HG03196 (cell line): ENCODE measurements at regions not wholly inside any gene's neighbourhood (a gene's known extent, or its start where the extent isn't known, plus 50 kb on each side); places are given as distances from the start of the nearest gene placed in this dataset.
A peak's percentile ranks its signal among the peaks of the same experiment; 100 is the strongest.
"Not testable (repeated sequence)": the region's sequence is repeated elsewhere in the genome, so short reads cannot be mapped to it uniquely, and the experiment has no call there.

Source experiments
- ATAC-seq: cut with Tn5 transposase; IDR thresholded peaks from one replicate; pipeline ENCODE4 v1.9.1; 2021; ENCODE audit not compliant: unreplicated experiment

DNA sequence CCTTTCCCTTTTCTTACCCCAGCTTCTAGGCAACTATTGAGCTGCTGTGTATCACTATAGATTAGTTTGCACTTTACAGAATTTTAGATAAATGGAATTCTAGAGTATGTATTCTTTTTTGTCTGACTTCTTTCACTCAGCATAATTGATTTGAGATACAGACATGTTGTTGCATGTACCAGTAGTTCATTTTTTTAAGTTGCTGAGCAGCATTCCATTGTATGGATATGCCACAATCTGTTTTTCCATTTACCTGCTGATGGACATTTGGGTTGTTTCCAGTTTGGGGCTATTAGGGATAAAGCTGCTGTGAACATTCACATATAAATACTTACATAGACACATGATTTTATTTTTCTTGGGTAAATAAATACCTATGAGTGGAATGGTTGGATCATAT is 135.7 kb downstream of the IGF1 start:
- no peak for ATAC-seq

DNA sequence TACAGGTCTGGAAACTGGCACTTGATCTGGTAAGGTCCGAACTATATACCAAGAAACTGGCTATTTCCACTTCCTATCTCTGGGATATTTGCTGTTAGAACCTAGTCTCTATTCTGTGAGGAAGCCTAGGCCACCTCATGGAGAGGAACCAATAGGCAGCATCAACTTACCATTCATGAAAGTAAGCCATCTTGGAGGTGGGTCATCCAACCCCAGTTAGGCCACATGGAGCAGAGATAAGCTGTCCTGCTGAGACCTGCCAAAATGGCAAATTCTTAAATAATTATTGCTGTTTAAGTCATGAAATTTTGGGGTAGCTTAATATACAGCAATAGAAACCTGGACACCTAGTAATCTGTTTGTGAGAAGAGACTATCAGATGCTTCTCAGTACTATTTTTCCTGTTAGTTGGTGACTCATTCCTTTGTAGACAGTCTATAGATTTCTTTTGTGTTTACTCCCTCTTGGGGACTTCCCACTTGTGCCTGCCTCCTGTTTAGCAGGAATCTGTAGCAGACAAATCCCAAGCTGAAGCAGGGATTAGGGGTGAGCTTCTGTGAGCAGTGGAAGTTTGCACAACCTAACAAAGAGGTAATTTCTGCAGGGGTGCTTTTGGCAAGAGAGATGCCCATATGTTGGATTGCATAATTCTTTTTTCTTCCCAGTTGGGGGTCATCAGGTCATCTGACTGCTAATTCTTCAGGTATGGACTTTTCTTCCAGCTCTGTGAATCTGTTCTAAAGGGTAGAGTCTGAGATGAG is 136.8 kb downstream of the IGF1 start:
- ATAC-seq = no peak

DNA sequence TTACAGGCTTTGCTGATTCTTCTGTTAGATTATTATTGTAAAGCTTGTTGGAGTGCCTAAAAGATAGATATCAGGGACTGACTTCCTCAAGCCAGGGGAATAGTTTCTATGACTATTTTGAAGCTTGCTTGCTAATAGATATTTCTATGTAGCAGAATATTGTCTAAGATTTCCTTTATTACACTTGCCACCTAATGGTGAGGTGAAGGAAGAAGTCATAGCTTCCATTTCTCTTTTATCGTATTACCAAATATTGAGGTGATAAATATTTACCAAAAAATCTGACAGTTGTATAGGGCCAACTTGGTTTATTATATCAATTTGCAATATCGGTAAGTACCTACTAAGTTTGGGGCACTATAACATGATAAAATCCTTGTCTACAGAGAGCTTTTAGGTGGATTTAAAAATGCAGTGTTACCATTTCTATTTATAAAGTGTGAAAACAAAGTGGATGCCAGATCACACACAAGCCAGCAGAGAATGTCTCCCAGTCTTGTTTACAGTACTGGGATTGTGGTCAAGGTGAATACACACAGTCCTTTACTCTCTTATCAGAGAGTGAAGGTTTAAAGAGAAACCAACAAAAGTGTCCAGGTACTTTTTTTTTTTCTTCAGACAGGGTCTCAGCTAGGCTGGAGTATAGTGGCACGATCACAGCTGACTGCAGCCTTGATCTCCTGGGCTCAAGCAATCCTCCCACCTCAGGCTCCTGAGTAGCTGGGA is 137.9 kb downstream of the IGF1 start:
- no peak for ATAC-seq

DNA sequence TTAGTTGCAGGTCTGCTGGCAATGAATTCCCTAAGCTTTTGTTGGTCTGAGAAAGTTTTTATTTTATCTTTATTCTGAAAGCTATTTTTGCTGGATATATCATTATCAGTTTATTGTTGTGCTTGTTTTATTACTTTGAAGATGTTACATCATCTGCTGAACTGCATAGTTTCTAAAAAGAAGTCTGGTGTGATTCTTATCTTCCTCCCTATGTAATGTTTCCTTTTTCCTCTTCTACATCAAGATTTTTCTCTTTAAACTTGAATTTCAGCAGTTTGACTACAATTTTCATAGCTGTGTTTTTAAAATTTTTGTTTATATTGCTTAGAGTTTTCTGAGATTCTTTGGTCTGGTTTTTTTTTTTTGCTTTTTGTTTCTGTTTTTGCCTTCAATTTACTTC is 137.1 kb upstream of the PMCH start:
- ATAC-seq = no peak

DNA sequence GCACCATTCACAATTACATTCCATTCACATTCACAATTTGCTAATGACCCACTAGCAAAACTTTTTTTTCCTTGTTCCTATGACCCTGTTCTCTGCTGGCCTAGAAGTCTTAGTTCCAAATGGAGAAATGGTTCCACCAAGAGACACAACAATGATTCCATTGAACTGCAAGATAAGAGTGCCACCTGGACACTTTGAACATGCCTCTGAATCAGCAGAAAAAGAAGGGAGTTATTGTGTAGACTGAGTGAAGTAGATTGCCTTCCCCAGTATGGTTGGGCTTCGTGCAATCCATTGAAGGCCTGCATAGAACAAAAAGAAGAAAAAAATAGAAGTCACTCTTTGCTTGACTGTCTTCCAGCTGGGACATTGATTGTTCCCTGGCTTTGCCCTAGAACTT is 133.8 kb upstream of the PMCH start:
- no peak for ATAC-seq

DNA sequence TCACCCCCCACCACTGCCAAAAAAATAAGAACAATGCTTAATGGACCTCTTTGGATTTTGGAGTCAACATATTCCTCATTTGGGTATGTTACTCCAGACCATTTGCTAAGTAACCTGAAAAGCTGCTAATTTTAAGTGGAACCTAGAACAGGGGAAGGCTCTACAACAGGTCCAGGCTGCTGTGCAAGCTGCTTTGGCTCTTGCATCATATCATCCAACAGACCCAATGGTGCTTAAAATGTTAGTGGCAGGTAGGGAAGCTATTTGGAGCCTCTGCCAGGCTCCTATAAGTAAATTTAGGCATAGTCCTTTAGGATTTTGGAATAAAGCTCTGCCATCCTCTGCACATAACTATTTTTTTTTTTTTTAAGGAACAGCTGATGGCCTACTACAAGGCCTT is 132.2 kb upstream of the PMCH start:
- ATAC-seq = no peak

DNA sequence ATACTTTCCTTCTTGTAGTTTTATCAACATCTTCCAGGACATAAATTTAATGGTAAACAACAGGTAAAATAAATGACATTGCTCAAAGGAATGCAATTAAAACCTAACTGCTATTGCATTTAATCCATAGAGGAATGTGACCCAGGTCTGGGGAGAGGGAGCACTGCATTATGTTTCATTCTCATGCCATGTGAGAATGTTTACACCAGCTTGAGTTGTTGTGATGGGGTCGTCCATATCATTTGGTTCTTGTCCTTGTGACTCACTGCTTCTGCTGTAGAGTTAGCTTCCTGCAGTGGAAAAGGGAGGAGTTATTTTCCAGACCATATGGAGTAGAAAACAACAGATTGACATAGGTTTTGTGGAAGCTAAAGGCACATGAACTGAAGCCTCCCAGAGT is 129.3 kb upstream of the PMCH start:
- ATAC-seq = no peak

DNA sequence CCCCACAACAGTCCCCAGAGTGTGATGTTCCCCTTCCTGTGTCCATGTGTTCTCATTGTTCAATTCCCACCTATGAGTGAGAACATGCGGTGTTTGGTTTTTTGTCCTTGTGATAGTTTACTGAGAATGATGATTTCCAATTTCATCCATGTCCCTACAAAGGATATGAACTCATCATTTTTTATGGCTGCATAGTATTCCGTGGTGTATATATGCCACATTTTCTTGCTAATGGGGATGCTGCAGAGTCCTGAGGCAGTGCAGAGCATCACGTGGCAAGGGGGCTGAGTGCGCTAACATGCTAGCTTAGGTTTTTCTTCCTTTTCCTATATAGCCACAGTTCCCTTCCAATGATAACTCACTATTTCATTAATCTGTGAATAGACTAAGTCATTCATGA is 127.5 kb upstream of the PMCH start:
- ATAC-seq = not testable (repeated sequence)

DNA sequence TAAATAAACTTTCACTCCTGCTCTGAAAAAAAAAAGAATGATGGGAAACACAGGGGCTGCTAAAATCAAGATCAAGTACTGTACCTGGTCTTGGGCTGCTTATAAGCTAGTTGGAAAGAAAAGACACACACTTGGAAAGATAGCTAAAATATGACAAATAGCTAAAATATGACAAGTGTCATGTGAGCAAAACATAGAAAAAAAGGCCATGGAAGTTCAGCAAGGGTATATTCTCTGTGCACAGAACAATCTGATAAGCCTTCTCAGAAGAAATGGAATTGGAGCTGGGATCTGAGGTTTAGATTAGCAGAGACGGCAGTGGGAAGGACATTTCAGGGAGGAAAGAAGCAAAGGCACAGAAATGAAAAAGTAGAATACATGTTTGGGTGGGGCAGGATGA is 126.2 kb upstream of the PMCH start:
- no peak for ATAC-seq

DNA sequence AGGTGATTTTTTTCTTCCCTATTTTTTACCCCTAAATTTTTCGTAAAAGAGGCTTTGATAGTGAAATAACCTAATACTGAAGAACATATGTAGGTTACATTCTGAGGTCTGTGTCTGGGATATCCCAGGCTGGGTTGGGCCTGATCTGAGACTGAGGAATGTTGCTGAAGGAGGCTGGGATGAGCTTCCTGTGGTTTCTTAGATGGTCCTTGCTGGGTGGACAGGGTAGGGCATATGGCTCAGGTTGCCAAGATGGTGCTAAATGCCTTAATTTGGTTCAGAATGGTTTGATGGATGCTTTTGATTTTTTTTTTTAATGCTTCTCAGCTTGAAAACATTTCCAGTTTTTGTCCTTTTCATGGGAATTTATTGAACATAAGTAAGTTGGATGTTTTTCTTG is 124.6 kb upstream of the PMCH start:
- no peak for ATAC-seq

DNA sequence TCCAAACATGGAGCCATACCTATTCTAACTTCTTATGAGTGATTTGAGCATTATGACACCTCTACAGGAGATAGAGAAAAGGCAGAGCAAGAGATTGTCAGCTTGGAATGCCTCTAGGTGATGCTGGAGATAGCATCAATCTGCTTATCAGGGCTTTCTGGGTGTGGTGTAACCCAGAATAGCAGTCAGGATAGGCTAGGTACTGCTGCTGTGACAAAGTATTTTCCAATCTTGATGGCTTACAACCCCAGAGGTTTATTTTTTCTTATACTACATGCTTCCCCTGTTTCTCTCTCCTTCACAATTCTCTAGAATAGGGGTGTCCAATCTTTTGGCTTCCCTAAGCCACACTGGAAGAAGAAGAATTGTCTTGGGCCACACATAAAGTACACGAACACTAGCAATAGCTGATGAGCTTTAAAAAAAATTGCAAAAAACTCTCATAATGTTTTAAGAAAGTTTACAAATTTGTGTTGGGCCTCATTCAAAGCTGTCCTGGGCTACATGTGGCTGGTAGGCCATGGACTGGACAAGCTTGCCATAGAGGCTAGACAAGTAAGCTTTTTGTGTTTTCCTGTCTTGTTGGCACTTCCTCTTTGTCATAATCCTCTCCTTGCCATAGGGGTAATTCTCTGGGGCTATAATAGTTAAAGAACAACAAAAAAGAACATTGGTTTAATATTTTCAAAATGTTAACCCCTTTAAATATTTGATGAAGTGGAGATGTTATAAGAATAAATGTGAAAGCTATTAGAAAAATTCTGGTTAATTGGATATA is 123.9 kb upstream of the PMCH start:
- no peak for ATAC-seq

DNA sequence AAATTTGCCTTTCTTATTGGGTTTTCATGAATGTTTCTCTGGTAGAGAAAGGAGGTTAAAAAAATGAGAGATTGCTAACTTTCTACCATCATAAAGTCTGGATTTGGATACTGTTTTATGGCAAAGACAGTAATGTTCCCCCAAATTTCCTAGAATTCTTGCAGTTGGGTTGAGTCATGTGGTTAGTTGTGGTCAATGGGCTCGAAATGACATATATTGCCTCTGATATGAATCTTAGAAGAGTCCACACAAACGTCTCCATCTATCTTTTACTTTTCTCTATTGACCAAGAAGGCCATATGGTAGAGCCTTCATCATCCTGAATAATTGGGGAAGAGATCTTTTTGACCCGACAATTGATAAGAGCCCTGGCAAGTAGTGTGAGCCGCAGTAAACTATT is 119.5 kb upstream of the PMCH start:
- no peak for ATAC-seq

DNA sequence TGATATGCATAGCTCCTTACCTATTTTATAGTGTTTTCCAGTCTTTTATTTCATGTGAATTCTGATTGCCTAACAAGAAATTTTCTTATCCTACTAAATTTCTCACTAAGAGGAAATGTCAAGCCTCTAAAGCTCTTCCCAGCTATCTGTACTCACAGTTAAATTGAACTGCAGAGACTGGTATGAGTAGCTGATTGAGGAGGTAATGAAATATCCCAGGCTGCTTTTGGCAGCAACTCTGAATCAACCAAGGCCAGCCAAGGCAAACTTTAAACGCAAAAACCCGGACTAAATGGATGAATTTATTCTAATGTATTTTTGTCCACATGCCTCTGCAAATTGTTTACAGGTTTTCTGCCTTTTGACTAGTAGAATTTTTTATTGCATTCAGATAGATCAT is 119.1 kb upstream of the PMCH start:
- no peak for ATAC-seq

DNA sequence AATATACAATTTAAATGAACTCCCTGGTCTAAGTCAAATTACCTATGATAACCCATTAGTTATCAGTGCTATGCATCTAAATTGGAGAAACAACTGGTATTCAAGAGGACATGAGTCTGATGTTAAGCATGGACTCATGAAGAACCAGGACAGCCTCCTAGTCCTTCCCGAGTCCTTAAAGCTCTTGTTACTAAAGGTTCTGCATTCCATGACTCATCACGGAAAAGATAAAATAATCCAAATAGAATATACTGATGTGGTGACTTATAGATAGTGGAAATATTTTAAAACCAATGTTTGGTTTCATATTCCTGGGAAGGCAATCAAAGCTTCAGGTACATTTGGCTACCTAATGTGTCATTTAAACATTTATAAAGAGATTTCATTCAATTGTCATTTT is 117.2 kb upstream of the PMCH start:
- no peak for ATAC-seq

DNA sequence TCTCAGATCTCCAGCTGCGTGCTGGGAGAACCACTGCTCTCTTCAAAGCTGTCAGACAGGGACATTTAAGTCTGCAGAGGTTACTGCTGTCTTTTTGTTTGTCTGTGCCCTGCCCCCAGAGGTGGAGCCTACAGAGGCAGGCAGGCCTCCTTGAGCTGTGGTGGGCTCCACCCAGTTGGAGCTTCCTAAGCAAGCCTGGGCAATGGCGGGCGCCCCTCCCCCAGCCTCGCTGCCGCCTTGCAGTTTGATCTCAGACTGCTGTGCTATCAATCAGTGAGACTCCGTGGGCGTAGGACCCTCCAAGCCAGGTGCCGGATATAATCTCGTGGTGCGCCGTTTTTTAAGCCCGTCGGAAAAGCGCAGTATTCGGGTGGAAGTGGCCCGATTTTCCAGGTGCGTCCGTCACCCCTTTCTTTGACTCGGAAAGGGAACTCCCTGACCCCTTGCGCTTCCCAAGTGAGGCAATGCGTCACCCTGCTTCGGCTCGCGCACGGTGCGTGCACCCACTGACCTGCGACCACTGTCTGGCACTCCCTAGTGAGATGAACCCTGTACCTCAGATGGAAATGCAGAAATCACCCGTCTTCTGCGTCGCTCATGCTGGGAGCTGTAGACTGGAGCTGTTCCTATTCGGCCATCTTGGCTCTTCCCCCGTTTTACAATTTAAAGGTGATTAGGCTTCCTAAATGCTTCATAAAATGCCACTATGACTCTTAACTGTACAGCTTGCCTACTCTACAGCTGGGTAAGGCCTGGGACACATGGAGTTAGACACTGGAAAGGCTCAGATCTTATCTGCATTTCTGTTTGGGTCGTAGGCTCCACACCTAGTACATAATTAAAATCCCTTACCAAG is 115.7 kb upstream of the PMCH start:
- not testable (repeated sequence) for ATAC-seq

DNA sequence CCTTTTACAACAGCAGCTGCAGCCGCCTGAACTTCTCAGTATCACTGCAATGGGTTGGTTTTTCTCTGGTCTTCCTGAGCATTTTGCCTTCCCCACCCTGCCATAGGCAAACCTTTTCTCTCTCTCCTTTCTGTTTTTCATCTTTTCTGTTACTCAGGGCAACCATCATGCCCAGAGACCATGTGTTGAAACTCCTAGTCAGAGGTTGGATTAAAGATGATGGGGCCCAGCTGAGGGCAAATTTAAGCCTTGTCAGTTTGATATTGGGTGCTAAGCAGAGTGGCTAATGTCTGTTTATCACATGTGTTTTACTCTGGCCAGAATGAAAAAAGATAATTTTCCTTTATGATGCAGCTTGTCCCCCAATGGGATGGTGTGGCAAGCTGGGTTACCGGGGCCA is 107.9 kb upstream of the PMCH start:
- no peak for ATAC-seq

DNA sequence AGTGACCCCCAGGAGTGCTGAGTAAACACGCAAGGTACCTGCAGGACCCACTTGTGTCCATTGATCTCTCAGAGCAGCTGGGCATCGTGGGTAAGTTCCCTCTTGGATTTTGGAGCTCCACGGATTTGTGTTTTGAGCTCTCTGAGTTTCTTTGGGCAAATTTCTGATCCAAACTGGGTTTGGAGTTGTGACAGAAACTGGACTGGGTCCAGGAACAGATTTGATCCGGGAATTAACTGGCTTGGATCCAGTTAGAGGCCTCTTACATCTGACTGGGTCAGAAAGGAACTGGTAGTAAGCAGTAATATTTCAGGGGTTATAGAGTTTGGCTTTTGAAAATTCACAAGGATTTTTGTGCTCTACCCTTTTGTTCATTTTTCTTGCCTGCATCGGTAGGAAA is 107.0 kb upstream of the PMCH start:
- ATAC-seq = not testable (repeated sequence)

DNA sequence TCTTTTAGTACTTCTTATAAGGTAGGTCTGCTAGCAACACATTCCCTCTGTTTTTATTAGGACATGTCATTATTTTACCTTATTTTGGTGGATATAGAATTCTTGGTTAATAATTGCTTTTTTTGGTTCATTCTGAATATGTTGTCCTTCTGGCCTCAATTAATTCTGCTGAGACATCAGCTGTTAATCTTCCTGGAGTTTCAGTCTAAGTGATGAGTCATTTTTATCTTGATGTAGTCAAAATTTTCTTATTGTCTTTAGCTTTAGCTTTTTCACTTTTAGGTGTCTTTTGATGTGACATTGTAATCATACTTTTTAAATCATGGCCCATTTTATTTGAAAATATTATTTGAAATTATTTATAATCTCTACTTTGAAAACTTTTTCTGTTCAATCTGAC is 104.9 kb upstream of the PMCH start:
- ATAC-seq = no peak

DNA sequence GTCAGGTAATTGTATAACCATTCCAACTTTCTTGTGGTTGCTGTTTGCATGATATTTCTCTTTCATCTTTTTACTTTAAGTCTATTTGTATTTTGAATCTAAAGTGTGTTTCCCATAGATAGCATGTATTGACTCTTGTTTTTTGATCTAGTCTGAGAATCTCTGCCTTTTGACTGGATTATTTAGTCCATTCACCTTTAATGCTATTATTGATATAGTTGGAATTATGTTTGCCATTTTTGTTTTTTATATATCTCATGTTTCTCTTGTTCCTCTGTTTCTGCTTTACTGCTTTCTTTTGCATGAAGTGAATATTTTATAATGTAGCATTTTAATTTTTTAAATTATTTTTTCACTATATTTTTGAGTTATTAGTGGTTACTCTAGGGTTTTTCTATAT is 103.9 kb upstream of the PMCH start:
- ATAC-seq = no peak

DNA sequence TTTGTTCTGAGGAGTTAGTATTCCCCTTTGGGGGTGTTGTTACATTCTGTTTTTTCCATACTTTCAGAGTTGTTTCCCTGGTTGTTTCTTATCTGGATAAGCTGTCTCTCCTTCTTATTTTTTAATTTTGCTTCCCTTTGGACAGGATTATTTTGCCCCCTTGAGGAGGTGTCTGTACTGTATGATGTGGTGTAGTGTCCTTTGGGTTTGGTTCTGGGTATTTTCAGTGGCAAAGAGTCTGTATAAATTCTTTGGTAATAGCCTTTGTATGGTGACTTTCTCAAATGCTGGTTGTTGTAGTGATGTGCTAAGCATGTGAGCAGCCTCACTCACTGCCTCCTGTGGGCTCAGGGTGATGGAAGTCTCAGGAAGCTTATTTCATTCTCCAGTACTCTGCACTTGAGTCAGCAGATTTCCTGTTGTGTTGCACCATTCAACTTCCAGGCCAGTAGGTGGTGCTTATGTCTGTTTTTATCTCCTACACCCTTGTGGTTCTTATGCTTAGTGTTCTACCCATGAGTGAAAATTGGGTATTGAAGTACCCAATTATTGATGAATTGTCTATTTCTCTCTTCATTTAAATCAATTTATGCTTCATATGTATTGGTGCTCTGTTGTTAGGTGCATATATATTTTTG is 103.3 kb upstream of the PMCH start:
- peak; percentile 68 for ATAC-seq

DNA sequence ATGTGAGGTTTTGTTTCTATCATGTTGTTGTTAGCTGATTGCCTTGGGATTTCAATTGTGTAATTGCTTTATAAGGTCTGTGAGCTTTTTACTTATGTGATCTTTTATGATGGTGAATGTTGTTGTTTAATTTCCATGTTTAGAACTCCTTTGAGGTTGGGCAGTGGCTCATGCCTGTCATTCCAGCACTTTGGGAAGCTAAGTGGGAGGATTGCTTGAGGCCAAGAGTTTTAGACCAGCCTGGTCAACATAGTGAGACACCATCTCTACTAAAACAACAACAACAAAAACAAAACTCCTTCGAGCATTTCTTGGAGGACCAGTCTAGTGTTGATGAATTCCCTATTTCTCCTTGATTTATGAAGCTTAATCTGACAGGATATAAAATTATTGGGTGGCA is 102.1 kb upstream of the PMCH start:
- no peak for ATAC-seq
